Stimulated activated naive CD4-positive, alpha-beta T cell (primary cell): ENCODE measurements at regions not wholly inside any gene's neighbourhood (a gene's known extent, or its start where the extent isn't known, plus 50 kb on each side); places are given as distances from the start of the nearest gene placed in this dataset.
A peak's percentile ranks its signal among the peaks of the same experiment; 100 is the strongest.
"Not testable (repeated sequence)": the region's sequence is repeated elsewhere in the genome, so short reads cannot be mapped to it uniquely, and the experiment has no call there.

Experiments
- DNase-seq, 6 experiments: peaks; one replicate each; lab custom pipeline; 2025; lab: John Stamatoyannopoulos, UW

GRCh38 chr5:157944938-157945337, 86.0 kb upstream of the CLINT1 start:
- no peak for DNase-seq

GRCh38 chr5:157944077-157944633, 85.2 kb upstream of the CLINT1 start:
- no peak for DNase-seq

- no peak for DNase-seq
Measured at GRCh38 chr5:157942595-157942994, 83.7 kb upstream of the CLINT1 start.

- DNase-seq: no peak
Measured at GRCh38 chr5:157941616-157942015, 82.7 kb upstream of the CLINT1 start.

GRCh38 chr5:157938101-157938500, 79.2 kb upstream of the CLINT1 start:
- DNase-seq: not testable (repeated sequence)

- DNase-seq: not testable (repeated sequence)
Measured at GRCh38 chr5:157936776-157937501, 78.0 kb upstream of the CLINT1 start.

- no peak for DNase-seq
Measured at GRCh38 chr5:157934600-157934999, 75.7 kb upstream of the CLINT1 start.

- no peak for DNase-seq
Measured at GRCh38 chr5:157933005-157933404, 74.1 kb upstream of the CLINT1 start.

- no peak for DNase-seq
Measured at GRCh38 chr5:157930710-157931109, 71.8 kb upstream of the CLINT1 start.

- no peak for DNase-seq
Measured at GRCh38 chr5:157926977-157927376, 68.0 kb upstream of the CLINT1 start.

GRCh38 chr5:157925786-157926671, 67.1 kb upstream of the CLINT1 start:
- no peak for DNase-seq

- DNase-seq: no peak
Measured at GRCh38 chr5:157924931-157925729, 66.2 kb upstream of the CLINT1 start.

- no peak for DNase-seq
Measured at GRCh38 chr5:157924490-157924889, 65.5 kb upstream of the CLINT1 start.

- no peak for DNase-seq
Measured at GRCh38 chr5:157923765-157924164, 64.8 kb upstream of the CLINT1 start.

GRCh38 chr5:157922026-157922425, 63.1 kb upstream of the CLINT1 start:
- DNase-seq: no peak

- no peak for DNase-seq
Measured at GRCh38 chr5:157920828-157921170, 61.9 kb upstream of the CLINT1 start.

- peak in 3 of 6 experiments; percentile 8 to 44 (median 27) for DNase-seq
Measured at GRCh38 chr5:157918811-157919742, 60.1 kb upstream of the CLINT1 start.

- peak in 4 of 6 experiments; percentile 7 to 19 (median 10) for DNase-seq
Measured at GRCh38 chr5:157917899-157918809, 59.2 kb upstream of the CLINT1 start.

- no peak for DNase-seq
Measured at GRCh38 chr5:157917491-157917890, 58.5 kb upstream of the CLINT1 start.

GRCh38 chr5:157915638-157916037, 56.7 kb upstream of the CLINT1 start:
- no peak for DNase-seq
